ENCODE measurements at regions not wholly inside any gene's neighbourhood (a gene's known extent, or its start where the extent isn't known, plus 50 kb on each side); places are given as distances from the start of the nearest gene placed in this dataset.

GRCh38 chr2:193024791-193025190, 830.1 kb upstream of the TMEFF2 start:
- in situ Hi-C loops (cut with MboI; ENCODE audit: low pct_unique_long_range_greater_than_20kb, low sequenced_read_pairs, unreplicated experiment), result no loop called here
- no peak for DNase-seq (ENCODE audit: low spot score)
- TF ChIP-seq CTCF (IDR thresholded peaks at IDR 0.05; ENCODE audit: extremely low read depth, insufficient read depth, missing control alignments), result no peak

- TF ChIP-seq CTCF (IDR thresholded peaks at IDR 0.05; ENCODE audit: extremely low read depth, insufficient read depth, missing control alignments), result no peak
- no peak for DNase-seq (ENCODE audit: low spot score)
- in situ Hi-C loops (cut with MboI; ENCODE audit: low pct_unique_long_range_greater_than_20kb, low sequenced_read_pairs, unreplicated experiment), result no loop called here
These were observed 817.1 kb upstream of the TMEFF2 start for GRCh38 chr2:193011870-193012269.

- no peak for DNase-seq (ENCODE audit: low spot score)
- TF ChIP-seq CTCF (IDR thresholded peaks at IDR 0.05; ENCODE audit: extremely low read depth, insufficient read depth, missing control alignments), result no peak
- in situ Hi-C loops (cut with MboI; ENCODE audit: low pct_unique_long_range_greater_than_20kb, low sequenced_read_pairs, unreplicated experiment), result no loop called here
These were observed 798.3 kb upstream of the TMEFF2 start for GRCh38 chr2:192993059-192993458.

- in situ Hi-C loops (cut with MboI; ENCODE audit: low pct_unique_long_range_greater_than_20kb, low sequenced_read_pairs, unreplicated experiment), result no loop called here
- no peak for TF ChIP-seq CTCF (IDR thresholded peaks at IDR 0.05; ENCODE audit: extremely low read depth, insufficient read depth, missing control alignments)
- no peak for DNase-seq (ENCODE audit: low spot score)
These were observed 788.4 kb upstream of the TMEFF2 start for GRCh38 chr2:192983173-192983572.

- DNase-seq (ENCODE audit: low spot score), result no peak
- no peak for TF ChIP-seq CTCF (IDR thresholded peaks at IDR 0.05; ENCODE audit: extremely low read depth, insufficient read depth, missing control alignments)
- in situ Hi-C loops (cut with MboI; ENCODE audit: low pct_unique_long_range_greater_than_20kb, low sequenced_read_pairs, unreplicated experiment), result no loop called here
These were observed 783.7 kb upstream of the TMEFF2 start for GRCh38 chr2:192978395-192978794.

- in situ Hi-C loops (cut with MboI; ENCODE audit: low pct_unique_long_range_greater_than_20kb, low sequenced_read_pairs, unreplicated experiment), result no loop called here
- no peak for DNase-seq (ENCODE audit: low spot score)
- no peak for TF ChIP-seq CTCF (IDR thresholded peaks at IDR 0.05; ENCODE audit: extremely low read depth, insufficient read depth, missing control alignments)
These were observed 777.2 kb upstream of the TMEFF2 start for GRCh38 chr2:192971981-192972380.

- DNase-seq (ENCODE audit: low spot score), result no peak
These were observed 774.3 kb upstream of the TMEFF2 start for GRCh38 chr2:192969055-192969454.

More at GRCh38 chr2:192969055-192969454, 774.3 kb upstream of the TMEFF2 start:
- in situ Hi-C loops (cut with MboI; ENCODE audit: low pct_unique_long_range_greater_than_20kb, low sequenced_read_pairs, unreplicated experiment), result no loop called here
- TF ChIP-seq CTCF (IDR thresholded peaks at IDR 0.05; ENCODE audit: extremely low read depth, insufficient read depth, missing control alignments), result no peak
